PFSK-1 (cell line): ENCODE measurements at regions not wholly inside any gene's neighbourhood (a gene's known extent, or its start where the extent isn't known, plus 50 kb on each side); places are given as distances from the start of the nearest gene placed in this dataset.

Source experiments
- POLR2AphosphoS5 ChIP-seq: IDR thresholded peaks from 2 replicates; pipeline ENCODE4 v1.6.1; 2012; ENCODE audit warnings: low read depth, mild to moderate bottlenecking, control low read depth, low read length, moderate library complexity
- TAF1 ChIP-seq: IDR thresholded peaks from 2 replicates; pipeline ENCODE4 v1.6.1; 2012; ENCODE audit warnings: low read length, control low read depth, borderline replicate concordance; ENCODE audit not compliant: insufficient read depth

DNA sequence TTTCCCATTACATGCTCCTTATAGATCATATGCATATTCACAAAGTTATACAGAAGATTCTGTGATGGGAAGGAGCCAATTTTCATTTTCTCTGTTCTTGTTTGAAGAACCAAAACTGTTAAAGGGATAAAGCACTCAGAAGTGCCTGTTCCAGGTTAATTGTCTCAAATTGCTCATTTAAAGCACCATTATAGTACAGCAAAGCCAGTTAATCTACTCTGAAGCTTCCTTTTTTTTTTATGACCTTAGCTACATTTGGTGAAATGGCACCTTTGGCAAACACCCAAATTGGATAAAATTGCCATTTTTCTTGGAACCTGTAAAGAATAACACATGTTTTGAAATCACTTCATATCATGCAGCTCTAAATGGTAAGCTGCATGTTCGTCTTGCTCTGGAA is 1092.3 kb downstream of the BCL11A start:
- TF ChIP-seq POLR2AphosphoS5, result no peak
- TF ChIP-seq TAF1, result no peak
